Jurkat, Clone E6-1 (cell line): ENCODE measurements at regions not wholly inside any gene's neighbourhood (a gene's known extent, or its start where the extent isn't known, plus 50 kb on each side); places are given as distances from the start of the nearest gene placed in this dataset.
A peak's percentile ranks its signal among the peaks of the same experiment; 100 is the strongest.
"Not testable (repeated sequence)": the region's sequence is repeated elsewhere in the genome, so short reads cannot be mapped to it uniquely, and the experiment has no call there.

Experiments used
- DNase-seq: peaks from one replicate; pipeline ENCODE4 v3.0.0-alpha.2; 2011; ENCODE audit warnings: low read depth, low spot score
- H3K4me3 ChIP-seq: 2 replicates; pipeline ENCODE4 v1.5.1; 2011; ENCODE audit warnings: mild to moderate bottlenecking, low read length, control low read depth, moderate library complexity

GRCh38 chr11:34798985-34799384 is 117.2 kb downstream of the APIP start:
- DNase-seq: no peak
- H3K4me3 ChIP-seq: no peak overlapping the region

DNA sequence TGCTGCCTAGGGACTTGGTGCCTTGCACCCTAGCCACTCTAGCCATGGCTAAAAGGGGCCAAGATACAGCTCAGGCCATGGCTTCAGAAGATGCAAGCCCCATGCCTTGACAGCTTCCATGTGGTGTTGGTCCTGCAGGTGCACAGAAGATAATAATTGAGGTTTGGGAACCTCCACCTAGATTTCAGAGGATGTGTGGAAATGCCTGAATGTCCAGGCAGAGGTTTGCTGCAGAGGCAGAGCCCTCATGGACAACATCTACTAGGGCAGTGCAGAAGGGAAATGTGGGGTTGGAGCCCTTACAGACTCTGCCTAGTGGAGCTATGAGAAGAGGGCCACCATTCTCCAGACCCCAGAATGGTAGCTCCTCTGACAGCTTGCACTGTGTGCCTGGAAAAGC is 118.7 kb downstream of the APIP start:
- not testable (repeated sequence) for DNase-seq, H3K4me3 ChIP-seq

GRCh38 chr11:34795641-34796040 is 120.5 kb downstream of the APIP start:
- peak; percentile 73 for DNase-seq
- no peak overlapping the region for H3K4me3 ChIP-seq

GRCh38 chr11:34794696-34795095 is 121.5 kb downstream of the APIP start:
- no peak for DNase-seq
- H3K4me3 ChIP-seq: no peak overlapping the region

- no peak overlapping the region for H3K4me3 ChIP-seq
- DNase-seq: no peak
These were observed 122.5 kb downstream of the APIP start for GRCh38 chr11:34793666-34794065.

DNA sequence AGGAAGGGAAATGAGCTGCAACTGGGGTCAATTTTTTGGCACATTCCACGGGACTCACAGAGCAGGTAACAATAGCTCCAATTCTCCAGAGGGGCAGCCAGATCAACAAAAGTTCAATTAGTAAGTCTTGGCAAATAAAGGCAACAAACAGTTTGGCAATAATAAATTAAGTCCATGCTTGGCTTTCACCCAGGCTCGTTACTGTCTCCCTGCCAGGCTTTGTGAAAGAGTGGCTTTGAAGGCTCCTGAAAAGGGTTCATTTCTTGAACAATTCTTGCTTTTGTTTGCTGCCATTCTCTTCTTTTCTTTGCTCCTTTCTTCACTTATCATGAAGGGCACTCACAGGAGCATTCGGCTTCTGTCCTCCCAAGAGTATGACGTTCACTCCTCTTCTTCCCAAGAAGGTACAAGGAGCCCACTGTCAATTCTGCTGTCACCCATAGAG is 123.3 kb downstream of the APIP start:
- no peak for DNase-seq
- H3K4me3 ChIP-seq: no peak overlapping the region

- DNase-seq: peak; percentile 28
- no peak overlapping the region for H3K4me3 ChIP-seq
These were observed 124.2 kb downstream of the APIP start for GRCh38 chr11:34791780-34792542.

DNA sequence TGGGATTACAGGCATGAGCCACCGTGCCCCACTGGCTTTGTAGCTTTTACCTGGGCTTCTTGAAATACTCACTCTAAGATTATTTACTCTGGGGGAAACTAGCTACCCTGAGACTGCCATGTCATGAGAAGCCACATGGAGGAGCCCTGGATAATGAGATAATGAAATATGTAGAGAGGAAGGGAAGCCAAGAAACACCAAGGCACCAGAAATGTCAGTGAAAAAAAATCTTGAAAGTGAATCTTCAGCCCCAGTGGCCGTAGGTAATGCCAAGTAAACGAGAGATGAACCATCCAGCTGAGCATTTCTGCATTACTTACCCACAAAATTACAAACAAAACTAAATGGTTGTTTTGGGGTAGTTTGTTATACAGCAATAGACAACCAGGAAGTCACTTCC is 125.6 kb downstream of the APIP start:
- DNase-seq: peak; percentile 48

DNA sequence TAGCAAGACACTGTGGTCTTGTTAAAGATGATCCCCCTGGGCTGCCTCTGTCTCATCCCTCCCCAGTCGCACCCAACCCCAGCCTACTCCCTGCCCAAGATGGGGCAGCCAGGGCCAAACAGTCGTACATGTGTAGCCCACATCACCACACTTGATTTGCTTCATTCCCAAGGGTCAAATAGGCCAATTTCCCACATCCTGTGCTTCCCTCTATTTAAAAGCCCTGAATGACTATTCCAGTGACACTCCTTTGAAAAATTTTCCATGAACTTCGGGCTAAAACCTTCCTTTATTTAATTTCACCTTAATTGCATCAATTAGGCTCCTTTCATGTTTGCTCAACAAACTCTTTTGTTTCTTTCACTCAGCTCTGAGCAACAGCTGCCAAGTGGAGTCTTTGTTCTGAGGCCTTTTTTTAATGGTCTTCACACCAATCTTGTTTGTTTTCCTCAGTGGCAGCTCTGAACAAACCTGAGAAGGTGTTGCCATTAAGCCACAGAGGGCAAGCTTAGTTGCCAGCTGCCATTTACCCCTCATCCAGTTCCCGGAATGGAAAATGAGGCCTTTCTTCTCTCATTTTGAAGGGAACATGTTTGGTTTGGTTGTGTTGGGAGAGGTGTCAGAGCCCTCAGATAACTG is 126.9 kb downstream of the APIP start:
- no peak for DNase-seq
- H3K4me3 ChIP-seq: no peak overlapping the region

More for the DNA sequence above, 125.6 kb downstream of the APIP start:
- no peak overlapping the region for H3K4me3 ChIP-seq

DNA sequence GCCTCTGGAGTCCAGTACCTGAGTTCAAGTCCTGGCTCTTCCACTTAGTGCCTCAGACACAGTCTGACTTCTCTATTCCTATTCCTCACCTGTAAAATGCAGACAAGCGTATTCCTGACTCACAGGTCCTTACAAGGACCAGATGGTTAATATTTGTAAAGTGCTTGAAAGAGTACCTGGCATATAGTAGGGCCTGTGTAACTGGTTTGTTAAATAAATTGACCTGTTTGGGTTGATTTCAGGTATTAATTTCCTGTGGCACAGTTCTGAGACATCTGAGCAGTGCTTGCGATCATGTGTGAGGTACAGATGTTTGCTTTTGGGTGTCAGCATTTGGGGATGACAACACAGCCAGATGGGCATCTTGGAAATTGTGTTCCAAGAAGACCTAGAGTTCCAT is 127.5 kb downstream of the APIP start:
- no peak overlapping the region for H3K4me3 ChIP-seq
- no peak for DNase-seq

- no peak overlapping the region for H3K4me3 ChIP-seq
- DNase-seq: no peak
These were observed 128.3 kb downstream of the APIP start for GRCh38 chr11:34787895-34788294.

GRCh38 chr11:34787348-34787747 is 128.8 kb downstream of the APIP start:
- DNase-seq: no peak
- no peak overlapping the region for H3K4me3 ChIP-seq

DNA sequence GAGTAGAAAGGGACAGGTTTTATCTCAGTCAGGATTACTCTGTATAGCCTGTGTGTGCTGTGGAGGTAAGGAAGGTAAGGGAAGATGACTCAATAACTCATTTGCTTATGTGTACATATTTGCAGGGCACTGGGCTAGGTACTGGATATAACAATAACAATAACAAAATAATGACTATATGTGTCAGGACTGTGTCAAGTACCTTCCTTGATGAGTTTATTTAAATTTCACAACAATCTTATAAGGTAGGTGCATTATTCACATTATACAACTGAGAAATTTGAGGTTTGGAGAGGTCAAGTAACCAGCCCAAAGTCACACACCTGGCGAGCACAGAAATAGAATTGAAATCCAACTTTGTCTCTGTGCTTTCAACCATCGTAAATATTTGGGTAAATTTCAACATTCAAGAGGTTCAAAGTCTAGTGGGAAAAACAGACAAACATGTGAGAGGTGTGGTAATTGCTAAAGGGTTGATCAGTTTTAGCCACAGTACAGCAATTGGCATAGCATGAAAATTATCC is 131.8 kb downstream of the APIP start:
- no peak for DNase-seq
- no peak overlapping the region for H3K4me3 ChIP-seq

DNA sequence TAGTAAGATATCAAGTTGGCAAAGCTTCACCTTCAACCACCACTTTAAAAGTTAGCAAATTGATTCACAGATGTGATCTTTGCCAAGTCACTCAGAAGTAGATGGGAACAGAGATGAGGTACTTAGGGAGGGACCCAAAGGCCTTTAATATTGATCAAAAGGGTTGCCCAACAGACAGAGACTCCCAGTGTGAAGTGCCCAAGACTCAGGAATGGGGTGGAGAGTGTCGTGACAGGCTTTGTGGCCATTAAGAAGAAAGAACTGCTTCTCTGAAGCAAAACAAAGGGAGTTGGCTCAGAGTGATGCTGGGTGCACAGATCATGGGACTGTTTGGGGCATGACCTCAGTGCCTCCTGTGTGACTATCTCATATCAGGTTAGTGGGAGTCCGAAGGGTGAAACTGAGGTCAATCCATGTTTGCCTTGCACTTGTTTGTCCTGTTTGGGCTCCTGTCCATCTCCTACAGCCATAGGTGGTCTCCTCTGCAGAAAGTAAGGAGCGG is 132.3 kb downstream of the APIP start:
- DNase-seq: no peak
- H3K4me3 ChIP-seq: no peak overlapping the region

GRCh38 chr11:34781826-34782225 is 134.4 kb downstream of the APIP start:
- not testable (repeated sequence) for DNase-seq, H3K4me3 ChIP-seq

- no peak for DNase-seq
- no peak overlapping the region for H3K4me3 ChIP-seq
These were observed 140.7 kb downstream of the APIP start for GRCh38 chr11:34775417-34775888.

GRCh38 chr11:34774604-34775003 is 141.6 kb downstream of the APIP start:
- DNase-seq: no peak
- H3K4me3 ChIP-seq: no peak overlapping the region

GRCh38 chr11:34773826-34774225 is 142.4 kb downstream of the APIP start:
- no peak overlapping the region for H3K4me3 ChIP-seq
- DNase-seq: no peak

DNA sequence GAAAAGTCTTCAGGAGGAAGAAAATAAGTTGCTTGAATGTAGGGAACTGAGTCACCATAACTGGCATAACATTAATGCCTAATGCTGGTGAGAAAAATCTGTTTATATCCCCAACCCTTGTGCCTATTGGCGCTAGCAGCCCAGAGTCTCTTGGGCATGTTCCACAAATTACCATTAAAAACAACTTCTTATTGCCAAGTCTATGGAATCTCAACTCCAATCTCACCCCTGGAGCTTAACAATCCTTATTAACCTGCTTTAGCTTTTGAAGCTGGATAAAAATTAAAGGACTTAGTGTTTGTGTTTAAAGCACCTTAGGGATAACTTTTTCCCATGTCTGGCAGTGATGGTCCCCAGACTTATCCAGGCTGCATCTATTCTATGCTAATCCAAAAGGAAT is 143.0 kb downstream of the APIP start:
- no peak for DNase-seq
- H3K4me3 ChIP-seq: no peak overlapping the region

DNA sequence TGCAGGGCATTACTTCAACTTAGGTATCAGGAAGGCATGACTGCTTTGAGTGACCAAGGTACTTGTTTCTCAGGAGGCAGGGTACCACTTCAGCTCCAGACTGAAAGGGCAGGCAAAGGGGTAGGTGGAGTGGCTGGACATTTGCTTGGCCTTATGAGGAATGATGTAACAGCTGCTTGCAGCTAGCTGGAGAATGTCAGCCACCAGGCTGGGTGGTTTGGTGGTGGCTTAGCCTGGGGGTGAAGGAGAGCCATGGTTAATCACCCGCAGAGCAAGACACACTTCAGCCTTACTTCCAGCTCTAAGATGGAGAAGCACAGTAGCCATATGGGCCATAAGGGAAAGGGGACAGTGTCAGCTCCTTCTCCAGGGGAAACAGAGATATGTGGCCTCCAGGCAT is 146.1 kb downstream of the APIP start:
- DNase-seq: no peak
- H3K4me3 ChIP-seq: no peak overlapping the region
